IPS-15b (cell line): ENCODE measurements at regions not wholly inside any gene's neighbourhood (a gene's known extent, or its start where the extent isn't known, plus 50 kb on each side); places are given as distances from the start of the nearest gene placed in this dataset.

Experiments
- H3K27me3 ChIP-seq: one replicate; pipeline ENCODE4 v1.6.1; 2013; ENCODE audit warnings: low read length; ENCODE audit not compliant: control insufficient read depth, insufficient read depth
- H3K36me3 ChIP-seq: one replicate; pipeline ENCODE4 v1.6.1; 2013; ENCODE audit warnings: low read length; ENCODE audit not compliant: control insufficient read depth, insufficient read depth
- H3K4me1 ChIP-seq: one replicate; pipeline ENCODE4 v1.6.1; 2013; ENCODE audit warnings: mild to moderate bottlenecking, low read length; ENCODE audit not compliant: control insufficient read depth, insufficient read depth
- H3K4me3 ChIP-seq: one replicate; pipeline ENCODE4 v1.5.1; 2013; ENCODE audit warnings: low read depth, low read length
- H3K9ac ChIP-seq: one replicate; pipeline ENCODE4 v1.6.1; 2013; ENCODE audit warnings: low read depth, mild to moderate bottlenecking, low read length
- H3K9me3 ChIP-seq: one replicate; pipeline ENCODE4 v1.6.1; 2013; ENCODE audit warnings: mild to moderate bottlenecking, low read length; ENCODE audit not compliant: control insufficient read depth, insufficient read depth

GRCh38 chr18:78105611-78106010 lies 856.0 kb downstream of the GALR1 start:
- no peak overlapping the region for H3K9ac ChIP-seq
- H3K36me3 ChIP-seq, result no peaks in the 10 kb centered on the region
- H3K27me3 ChIP-seq, result no peaks in the 10 kb centered on the region

GRCh38 chr18:78106946-78107345 lies 857.3 kb downstream of the GALR1 start:
- H3K4me3 ChIP-seq, result no peak overlapping the region
- H3K9me3 ChIP-seq, result no peaks in the 10 kb centered on the region
- no peaks in the 10 kb centered on the region for H3K27me3 ChIP-seq
- H3K4me1 ChIP-seq, result no peaks in the 10 kb centered on the region
- no peaks in the 10 kb centered on the region for H3K36me3 ChIP-seq
- no peak overlapping the region for H3K9ac ChIP-seq

More at GRCh38 chr18:78105611-78106010, 856.0 kb downstream of the GALR1 start:
- Histone ChIP-seq H3K9me3 (no peaks in the 10 kb centered on the region), H3K4me1 (no peaks in the 10 kb centered on the region), H3K4me3 (no peak overlapping the region)

GRCh38 chr18:78107363-78107762 lies 857.7 kb downstream of the GALR1 start:
- no peaks in the 10 kb centered on the region for H3K9me3 ChIP-seq
- no peak overlapping the region for H3K9ac ChIP-seq
- H3K4me1 ChIP-seq, result no peaks in the 10 kb centered on the region

GRCh38 chr18:78108554-78108953 lies 858.9 kb downstream of the GALR1 start:
- Histone ChIP-seq H3K27me3 (no peaks in the 10 kb centered on the region), H3K36me3 (no peaks in the 10 kb centered on the region), H3K9ac (no peak overlapping the region), H3K4me3 (no peak overlapping the region), H3K4me1 (no peaks in the 10 kb centered on the region), H3K9me3 (no peaks in the 10 kb centered on the region)

More at GRCh38 chr18:78107363-78107762, 857.7 kb downstream of the GALR1 start:
- H3K27me3 ChIP-seq, result no peaks in the 10 kb centered on the region
- no peaks in the 10 kb centered on the region for H3K36me3 ChIP-seq
- H3K4me3 ChIP-seq, result no peak overlapping the region

- Histone ChIP-seq H3K9ac (no peak overlapping the region), H3K27me3 (no peaks in the 10 kb centered on the region), H3K36me3 (no peaks in the 10 kb centered on the region), H3K9me3 (no peaks in the 10 kb centered on the region), H3K4me3 (no peak overlapping the region), H3K4me1 (no peaks in the 10 kb centered on the region)
These were observed 863.7 kb downstream of the GALR1 start for GRCh38 chr18:78113136-78113939.

- H3K4me1 ChIP-seq, result no peaks in the 10 kb centered on the region
- H3K36me3 ChIP-seq, result no peaks in the 10 kb centered on the region
- H3K9me3 ChIP-seq, result no peaks in the 10 kb centered on the region
- no peak overlapping the region for H3K9ac ChIP-seq
- H3K4me3 ChIP-seq, result no peak overlapping the region
- H3K27me3 ChIP-seq, result no peaks in the 10 kb centered on the region
These were observed 864.2 kb downstream of the GALR1 start for GRCh38 chr18:78113940-78114251.

GRCh38 chr18:78115896-78116561 lies 863.6 kb upstream of the SALL3 start:
- Histone ChIP-seq H3K4me1 (no peaks in the 10 kb centered on the region), H3K4me3 (no peak overlapping the region), H3K9ac (no peak overlapping the region), H3K27me3 (no peaks in the 10 kb centered on the region), H3K9me3 (no peaks in the 10 kb centered on the region), H3K36me3 (no peaks in the 10 kb centered on the region)

- Histone ChIP-seq H3K9me3 (no peaks in the 10 kb centered on the region), H3K9ac (no peak overlapping the region), H3K36me3 (no peaks in the 10 kb centered on the region), H3K4me1 (no peaks in the 10 kb centered on the region), H3K27me3 (no peaks in the 10 kb centered on the region), H3K4me3 (no peak overlapping the region)
These were observed 856.3 kb upstream of the SALL3 start for GRCh38 chr18:78123144-78123909.

GRCh38 chr18:78123926-78124797 lies 855.5 kb upstream of the SALL3 start:
- no peaks in the 10 kb centered on the region for H3K9me3 ChIP-seq

GRCh38 chr18:78125206-78125896 lies 854.3 kb upstream of the SALL3 start:
- no peaks in the 10 kb centered on the region for H3K27me3 ChIP-seq
- H3K9ac ChIP-seq, result no peak overlapping the region
- H3K4me1 ChIP-seq, result no peaks in the 10 kb centered on the region
- H3K4me3 ChIP-seq, result no peak overlapping the region
- H3K9me3 ChIP-seq, result no peaks in the 10 kb centered on the region
- no peaks in the 10 kb centered on the region for H3K36me3 ChIP-seq

More at GRCh38 chr18:78123926-78124797, 855.5 kb upstream of the SALL3 start:
- no peak overlapping the region for H3K9ac ChIP-seq
- no peaks in the 10 kb centered on the region for H3K4me1 ChIP-seq
- no peaks in the 10 kb centered on the region for H3K36me3 ChIP-seq
- H3K4me3 ChIP-seq, result no peak overlapping the region
- no peaks in the 10 kb centered on the region for H3K27me3 ChIP-seq

GRCh38 chr18:78126106-78126505 lies 853.5 kb upstream of the SALL3 start:
- Histone ChIP-seq H3K9ac (no peak overlapping the region), H3K36me3 (no peaks in the 10 kb centered on the region), H3K9me3 (no peaks in the 10 kb centered on the region), H3K4me1 (no peaks in the 10 kb centered on the region), H3K27me3 (no peaks in the 10 kb centered on the region), H3K4me3 (no peak overlapping the region)
